KMS-11 (cell line): ENCODE measurements at regions not wholly inside any gene's neighbourhood (a gene's known extent, or its start where the extent isn't known, plus 50 kb on each side); places are given as distances from the start of the nearest gene placed in this dataset.

Experiments
- H2AFZ ChIP-seq: fragments of 200-600 bp; sonication (generic); 2 replicates; pipeline ENCODE4 v1.6.1; 2016; ENCODE audit warnings: antibody characterized with exemption, mixed run types, low read depth
- H3K27ac ChIP-seq: fragments of 200-600 bp; sonication (generic); 2 replicates; pipeline ENCODE4 v1.6.1; 2016; ENCODE audit warnings: mild to moderate bottlenecking, mixed run types
- H3K27me3 ChIP-seq: fragments of 200-600 bp; sonication (generic); 2 replicates; pipeline ENCODE4 v1.6.1; 2017; ENCODE audit warnings: mild to moderate bottlenecking, low read depth, mixed run types, moderate library complexity; ENCODE audit not compliant: insufficient read depth
- H3K36me3 ChIP-seq: fragments of 200-600 bp; sonication (generic); 2 replicates; pipeline ENCODE4 v1.6.1; 2017; ENCODE audit warnings: mild to moderate bottlenecking, mixed run types; ENCODE audit not compliant: insufficient read depth
- H3K4me1 ChIP-seq: fragments of 200-600 bp; sonication (generic); 2 replicates; pipeline ENCODE4 v1.6.1; 2016; ENCODE audit warnings: mild to moderate bottlenecking, low read depth, mixed run types; ENCODE audit not compliant: poor library complexity, severe bottlenecking
- H3K4me2 ChIP-seq: fragments of 200-600 bp; sonication (generic); 2 replicates; pipeline ENCODE4 v1.7.0; 2016; ENCODE audit warnings: mild to moderate bottlenecking, mixed run types
- H3K4me3 ChIP-seq: fragments of 200-600 bp; sonication (generic); IDR thresholded peaks from 2 replicates; pipeline ENCODE4 v1.6.1; 2017; ENCODE audit warnings: low read depth, low read length, mixed read lengths; ENCODE audit not compliant: insufficient read depth
- H3K79me2 ChIP-seq: fragments of 200-600 bp; sonication (generic); 2 replicates; pipeline ENCODE4 v1.6.1; 2016; ENCODE audit warnings: low read depth, mixed run types; ENCODE audit not compliant: insufficient read depth
- H3K9ac ChIP-seq: fragments of 200-600 bp; sonication (generic); 2 replicates; pipeline ENCODE4 v1.6.1; 2016; ENCODE audit warnings: mild to moderate bottlenecking, mixed run types
- H4K20me1 ChIP-seq: fragments of 200-600 bp; sonication (generic); 2 replicates; pipeline ENCODE4 v1.6.1; 2016; ENCODE audit warnings: mild to moderate bottlenecking, mixed run types; ENCODE audit not compliant: insufficient read depth
- CTCF ChIP-seq: fragments of 200-600 bp; sonication (generic); conservative IDR thresholded peaks from 2 replicates; pipeline ENCODE4 v1.6.1; 2017; ENCODE audit warnings: low read depth, mild to moderate bottlenecking, antibody characterized with exemption, low read length, moderate library complexity, mixed read lengths

GRCh38 chr2:198498516-198498915, 694.1 kb downstream of the PLCL1 start:
- no peak overlapping the region for H3K27ac ChIP-seq
- no peak overlapping the region for H3K4me3 ChIP-seq
- no peaks in the 10 kb centered on the region for H3K27me3 ChIP-seq
- H2AFZ ChIP-seq, result no peak overlapping the region
- no peaks in the 10 kb centered on the region for H3K36me3 ChIP-seq
- no peaks in the 10 kb centered on the region for H4K20me1 ChIP-seq
- no peak overlapping the region for H3K9ac ChIP-seq
- H3K4me1 ChIP-seq, result no peaks in the 10 kb centered on the region
- H3K4me2 ChIP-seq, result no peak overlapping the region
- TF ChIP-seq CTCF, result no peak
- no peaks in the 10 kb centered on the region for H3K79me2 ChIP-seq

GRCh38 chr2:198498048-198498447, 693.7 kb downstream of the PLCL1 start:
- no peak for TF ChIP-seq CTCF
- Histone ChIP-seq H3K27me3 (no peaks in the 10 kb centered on the region), H3K4me1 (no peaks in the 10 kb centered on the region), H3K9ac (no peak overlapping the region), H2AFZ (no peak overlapping the region), H3K4me3 (no peak overlapping the region), H3K36me3 (no peaks in the 10 kb centered on the region), H4K20me1 (no peaks in the 10 kb centered on the region), H3K4me2 (no peak overlapping the region), H3K79me2 (no peaks in the 10 kb centered on the region), H3K27ac (no peak overlapping the region)

GRCh38 chr2:198494931-198495330, 690.5 kb downstream of the PLCL1 start:
- Histone ChIP-seq H4K20me1 (no peaks in the 10 kb centered on the region), H3K4me2 (no peak overlapping the region), H3K9ac (no peak overlapping the region), H3K4me3 (no peak overlapping the region), H3K27ac (no peak overlapping the region), H3K4me1 (no peaks in the 10 kb centered on the region), H3K36me3 (no peaks in the 10 kb centered on the region), H2AFZ (no peak overlapping the region), H3K79me2 (no peaks in the 10 kb centered on the region), H3K27me3 (no peaks in the 10 kb centered on the region)
- no peak for TF ChIP-seq CTCF

GRCh38 chr2:198490748-198491147, 686.4 kb downstream of the PLCL1 start:
- Histone ChIP-seq H3K4me3 (no peak overlapping the region), H3K4me1 (no peaks in the 10 kb centered on the region), H3K36me3 (no peaks in the 10 kb centered on the region), H4K20me1 (no peaks in the 10 kb centered on the region), H3K4me2 (no peak overlapping the region), H3K27me3 (no peaks in the 10 kb centered on the region), H3K27ac (no peak overlapping the region), H3K9ac (no peak overlapping the region), H3K79me2 (no peaks in the 10 kb centered on the region), H2AFZ (no peak overlapping the region)
- TF ChIP-seq CTCF, result no peak

GRCh38 chr2:198488964-198489363, 684.6 kb downstream of the PLCL1 start:
- H3K4me1 ChIP-seq, result no peaks in the 10 kb centered on the region
- no peak overlapping the region for H3K4me2 ChIP-seq
- no peaks in the 10 kb centered on the region for H3K27me3 ChIP-seq
- H3K79me2 ChIP-seq, result no peaks in the 10 kb centered on the region
- no peaks in the 10 kb centered on the region for H4K20me1 ChIP-seq
- H3K4me3 ChIP-seq, result no peak overlapping the region
- no peak for TF ChIP-seq CTCF
- H2AFZ ChIP-seq, result no peak overlapping the region
- H3K9ac ChIP-seq, result no peak overlapping the region
- H3K36me3 ChIP-seq, result no peaks in the 10 kb centered on the region
- H3K27ac ChIP-seq, result no peak overlapping the region
